HG03439 (cell line): ENCODE measurements at regions not wholly inside any gene's neighbourhood (a gene's known extent, or its start where the extent isn't known, plus 50 kb on each side); places are given as distances from the start of the nearest gene placed in this dataset.

Experiments
- ATAC-seq: cut with Tn5 transposase; IDR thresholded peaks from one replicate; pipeline ENCODE4 v1.9.1; 2021; ENCODE audit warnings: mild to moderate bottlenecking, moderate library complexity; ENCODE audit not compliant: unreplicated experiment

- no peak for ATAC-seq
Observed at GRCh38 chr10:36504758-36505157, 620.6 kb upstream of the ANKRD30A start.

- no peak for ATAC-seq
Observed at GRCh38 chr10:36500266-36500665, 625.1 kb upstream of the ANKRD30A start.

GRCh38 chr10:36499693-36500092, 625.7 kb upstream of the ANKRD30A start:
- no peak for ATAC-seq

- no peak for ATAC-seq
Observed at GRCh38 chr10:36496758-36497157, 628.6 kb upstream of the ANKRD30A start.

GRCh38 chr10:36494371-36494770, 631.0 kb upstream of the ANKRD30A start:
- no peak for ATAC-seq

GRCh38 chr10:36493516-36493880, 631.9 kb upstream of the ANKRD30A start:
- no peak for ATAC-seq

- ATAC-seq = no peak
Observed at GRCh38 chr10:36492590-36493515, 632.5 kb upstream of the ANKRD30A start.

GRCh38 chr10:36491926-36492325, 633.5 kb upstream of the ANKRD30A start:
- ATAC-seq = no peak

GRCh38 chr10:36489611-36490228, 635.7 kb upstream of the ANKRD30A start:
- ATAC-seq = no peak

GRCh38 chr10:36489181-36489580, 636.2 kb upstream of the ANKRD30A start:
- ATAC-seq = no peak

- ATAC-seq = no peak
Observed at GRCh38 chr10:36488579-36488978, 636.8 kb upstream of the ANKRD30A start.

GRCh38 chr10:36479073-36479472, 646.3 kb upstream of the ANKRD30A start:
- ATAC-seq = no peak

- ATAC-seq = no peak
Observed at GRCh38 chr10:36476399-36476798, 649.0 kb upstream of the ANKRD30A start.

- no peak for ATAC-seq
Observed at GRCh38 chr10:36475746-36476145, 649.7 kb upstream of the ANKRD30A start.

GRCh38 chr10:36474456-36474855, 650.9 kb upstream of the ANKRD30A start:
- no peak for ATAC-seq

GRCh38 chr10:36473122-36473521, 652.3 kb upstream of the ANKRD30A start:
- ATAC-seq = no peak

GRCh38 chr10:36469585-36469984, 655.8 kb upstream of the ANKRD30A start:
- ATAC-seq = no peak

GRCh38 chr10:36468620-36469019, 656.8 kb upstream of the ANKRD30A start:
- ATAC-seq = no peak

GRCh38 chr10:36465604-36466379, 659.6 kb upstream of the ANKRD30A start:
- no peak for ATAC-seq

- no peak for ATAC-seq
Observed at GRCh38 chr10:36464291-36464690, 661.1 kb upstream of the ANKRD30A start.

- no peak for ATAC-seq
Observed at GRCh38 chr10:36463390-36463789, 662.0 kb upstream of the ANKRD30A start.

- ATAC-seq = no peak
Observed at GRCh38 chr10:36462194-36462593, 663.2 kb upstream of the ANKRD30A start.
